Hippocampal formation (tissue), 2 donors: ENCODE measurements at regions not wholly inside any gene's neighbourhood (a gene's known extent, or its start where the extent isn't known, plus 50 kb on each side); places are given as distances from the start of the nearest gene placed in this dataset.
"Not testable (repeated sequence)": the region's sequence is repeated elsewhere in the genome, so short reads cannot be mapped to it uniquely, and the experiment has no call there.

Experiments used
- DNase-seq, 2 donors: peaks; one replicate each; lab custom pipeline; 2025; lab: John Stamatoyannopoulos, UW

DNA sequence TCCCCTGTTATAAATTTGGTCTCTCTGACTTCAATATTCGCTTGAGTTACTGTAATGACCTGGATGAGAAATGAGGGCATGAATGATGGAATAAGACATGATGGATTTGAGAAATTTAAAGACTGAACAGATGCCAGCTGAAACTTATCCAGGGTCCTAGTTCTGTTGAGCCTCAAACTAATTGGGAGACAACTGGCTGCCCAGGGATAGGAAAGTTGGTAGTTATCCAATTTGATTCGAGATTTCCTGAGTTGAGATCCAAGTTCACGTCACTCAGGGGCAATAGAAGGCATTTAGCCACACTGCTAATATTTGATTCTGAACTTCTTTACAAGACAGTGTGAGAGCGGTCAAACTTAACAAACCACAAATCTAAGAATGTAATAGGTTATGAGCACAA lies 159.0 kb upstream of the CXCL13 start:
- DNase-seq: no peak

GRCh38 chr4:77449171-77449570 lies 156.4 kb upstream of the CXCL13 start:
- no peak for DNase-seq

DNA sequence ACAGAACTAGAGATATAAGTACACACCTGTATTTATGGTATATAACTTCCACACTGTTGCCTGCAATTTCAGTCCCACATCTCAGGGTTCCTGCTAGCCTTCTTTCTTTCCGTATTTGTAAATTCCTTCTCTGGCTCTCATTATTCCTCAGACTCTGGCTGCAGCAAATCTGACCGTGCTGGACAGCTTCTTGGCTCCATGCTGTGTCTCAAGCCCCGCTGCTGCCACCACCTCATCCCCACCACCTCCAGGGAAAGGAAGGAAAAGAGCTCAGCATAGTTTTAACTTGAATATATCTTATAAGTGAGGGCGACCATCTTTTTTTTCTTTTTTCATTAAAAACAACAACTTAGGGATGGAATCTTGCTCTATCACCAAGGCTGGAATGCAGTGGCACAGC lies 155.6 kb upstream of the CXCL13 start:
- no peak for DNase-seq

DNA sequence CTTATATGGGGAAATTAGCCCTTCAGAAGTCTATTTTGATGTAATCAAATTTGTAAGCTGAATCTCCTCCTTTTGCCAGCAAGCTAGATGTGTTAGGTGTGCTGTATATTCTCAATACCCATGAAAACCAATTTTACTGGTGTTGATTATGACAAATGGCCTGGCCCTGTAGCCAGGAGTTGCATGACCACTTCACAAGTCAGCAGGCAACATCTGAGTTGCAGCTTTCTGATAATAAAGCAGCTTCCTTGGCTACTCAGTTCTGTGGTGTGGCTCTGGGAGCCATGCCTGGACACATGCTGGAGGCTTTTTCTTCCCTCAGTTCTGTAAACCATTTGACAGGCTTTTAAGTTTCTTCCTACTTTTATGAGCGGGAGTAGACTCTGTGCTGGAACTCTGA lies 154.1 kb upstream of the CXCL13 start:
- DNase-seq: no peak

DNA sequence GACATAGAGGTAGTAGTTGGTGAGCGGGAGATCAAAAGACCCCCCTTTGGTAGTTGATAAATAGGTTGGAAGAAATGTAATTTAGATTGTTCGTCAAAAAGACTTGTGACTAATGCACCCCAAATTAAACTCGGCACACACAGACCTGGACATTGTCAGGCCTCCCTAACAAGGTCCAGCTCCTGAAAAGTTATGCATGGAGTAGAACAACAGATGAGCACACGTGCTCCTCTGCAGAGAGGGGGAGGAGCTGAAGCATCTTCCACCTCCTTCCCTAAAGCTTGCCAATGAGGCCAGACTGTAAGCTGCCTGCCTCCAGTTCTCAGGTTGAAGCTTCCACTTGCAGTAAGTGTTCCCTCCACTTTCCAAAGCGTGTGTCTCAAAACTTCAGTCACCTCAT lies 153.5 kb upstream of the CXCL13 start:
- DNase-seq: not testable (repeated sequence)

DNA sequence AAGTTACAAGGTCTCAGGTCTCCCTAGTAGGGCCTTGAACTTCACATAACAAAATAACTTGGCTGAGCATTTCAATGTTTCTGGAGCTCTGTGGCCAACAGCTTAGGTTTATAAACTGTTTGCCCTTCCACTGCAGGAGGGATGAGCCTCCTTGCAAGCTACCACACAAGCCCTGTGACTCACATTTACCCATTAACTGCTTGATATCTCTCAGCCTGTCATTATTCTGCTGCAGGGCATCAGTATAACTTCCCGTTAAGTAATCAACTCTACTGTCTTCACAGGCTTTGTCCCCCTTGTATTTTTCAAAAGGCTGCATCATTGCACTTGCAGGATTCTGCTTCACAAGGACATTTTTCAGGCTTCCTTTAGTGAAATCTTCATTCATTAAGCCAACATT lies 151.7 kb upstream of the CXCL13 start:
- no peak for DNase-seq

DNA sequence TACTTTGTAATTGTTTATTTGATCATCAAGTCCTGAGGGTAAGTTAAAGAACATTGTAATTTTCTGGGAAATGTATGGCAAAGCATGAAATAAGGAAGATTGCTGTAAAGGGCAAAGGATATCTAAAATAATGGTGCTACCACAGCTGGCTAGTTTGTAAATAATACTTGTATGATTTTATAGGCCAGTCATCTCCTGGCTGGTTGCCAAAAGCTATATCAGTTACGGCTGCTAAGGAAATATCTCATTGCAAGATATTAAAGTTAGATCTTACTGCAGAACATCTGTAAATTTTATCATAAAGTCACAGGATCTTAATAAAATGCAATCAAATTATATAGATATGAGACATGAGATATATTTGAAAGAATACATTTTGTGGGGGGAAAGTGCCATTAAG lies 150.8 kb upstream of the CXCL13 start:
- no peak for DNase-seq

DNA sequence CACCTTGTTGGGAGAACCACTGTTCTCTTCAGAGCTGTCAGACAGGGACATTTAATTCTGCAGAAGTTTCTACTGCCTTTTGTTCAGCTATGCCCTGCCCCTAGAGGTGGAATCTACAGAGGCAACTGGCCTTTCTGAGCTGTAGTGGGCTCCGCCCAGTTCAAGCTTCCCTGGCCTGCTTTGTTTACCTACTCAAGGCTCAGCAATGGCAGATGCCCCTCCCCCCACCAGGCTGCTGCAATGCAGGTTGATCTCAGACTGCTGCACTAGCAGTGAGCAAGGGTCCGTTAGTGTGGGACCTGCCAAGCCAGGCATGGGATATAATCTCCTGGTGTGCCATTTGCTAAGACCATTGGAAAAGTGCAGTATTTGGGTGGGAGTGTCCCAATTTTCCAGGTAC lies 141.5 kb upstream of the CXCL13 start:
- DNase-seq: not testable (repeated sequence)

DNA sequence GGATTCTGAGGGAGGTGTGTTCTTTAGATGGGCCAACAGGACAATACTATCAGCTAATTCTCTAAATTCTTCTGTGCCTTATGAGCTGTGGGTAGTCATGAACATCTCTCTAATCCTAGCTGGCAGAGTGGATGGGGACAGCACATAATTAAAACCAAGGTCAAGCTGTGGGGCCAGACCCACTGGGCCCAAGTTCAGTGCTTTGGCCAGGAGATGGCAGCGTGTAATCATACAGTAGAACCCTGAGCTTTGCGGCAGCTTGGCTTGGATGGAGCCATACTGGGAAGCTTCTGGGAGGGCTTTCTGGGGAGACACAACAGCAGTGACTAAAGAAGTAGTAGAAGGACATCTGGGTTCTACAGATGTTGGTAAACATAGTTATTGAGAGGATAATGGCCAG lies 140.3 kb upstream of the CXCL13 start:
- DNase-seq: no peak

DNA sequence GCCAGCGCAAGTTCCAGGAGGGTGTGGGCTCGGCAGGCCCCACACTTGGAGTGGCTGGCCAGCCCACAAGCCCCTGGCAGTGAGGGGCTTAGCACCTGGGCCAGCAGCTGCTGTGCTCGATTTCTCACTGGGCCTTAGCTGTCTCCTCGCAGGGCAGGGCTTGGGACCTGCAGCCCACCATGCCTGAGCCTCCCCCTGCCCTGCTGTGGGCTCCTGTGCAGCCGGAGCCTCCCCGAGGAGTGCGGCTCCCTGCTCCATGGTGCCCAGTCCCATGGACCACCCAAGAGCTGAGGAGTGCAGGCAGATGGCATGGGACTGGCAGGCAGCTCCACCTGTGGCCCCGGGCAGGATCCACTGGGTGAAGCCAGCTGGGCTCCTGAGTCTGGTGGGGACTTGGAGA lies 139.2 kb upstream of the CXCL13 start:
- DNase-seq: no peak

GRCh38 chr4:77471821-77472495 lies 133.7 kb upstream of the CXCL13 start:
- no peak for DNase-seq

GRCh38 chr4:77473509-77473908 lies 132.1 kb upstream of the CXCL13 start:
- DNase-seq: no peak

- DNase-seq: no peak
Observed at GRCh38 chr4:77481856-77482255, 123.8 kb upstream of the CXCL13 start.

DNA sequence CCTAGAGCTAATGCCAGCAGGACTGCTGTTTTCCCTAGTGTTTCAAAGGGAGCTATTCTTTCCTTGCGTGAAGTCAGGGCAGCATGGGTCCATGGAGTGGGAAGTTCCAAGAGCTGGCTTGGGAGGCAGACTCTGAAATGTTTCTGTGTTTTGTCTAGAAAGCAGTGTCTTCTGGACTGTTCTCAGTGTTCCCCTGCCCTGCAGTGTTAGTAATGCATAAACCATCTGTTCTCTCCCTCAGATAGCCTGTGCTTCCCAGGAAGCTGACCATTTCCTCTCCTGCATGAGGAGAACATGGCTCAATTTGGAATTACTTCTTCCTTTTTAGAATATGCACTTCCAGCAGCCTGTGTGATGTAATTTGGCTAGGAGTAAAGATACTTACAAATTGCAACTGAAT lies 116.7 kb upstream of the CXCL13 start:
- no peak for DNase-seq

GRCh38 chr4:77493120-77493752 lies 112.4 kb upstream of the CXCL13 start:
- DNase-seq: no peak

DNA sequence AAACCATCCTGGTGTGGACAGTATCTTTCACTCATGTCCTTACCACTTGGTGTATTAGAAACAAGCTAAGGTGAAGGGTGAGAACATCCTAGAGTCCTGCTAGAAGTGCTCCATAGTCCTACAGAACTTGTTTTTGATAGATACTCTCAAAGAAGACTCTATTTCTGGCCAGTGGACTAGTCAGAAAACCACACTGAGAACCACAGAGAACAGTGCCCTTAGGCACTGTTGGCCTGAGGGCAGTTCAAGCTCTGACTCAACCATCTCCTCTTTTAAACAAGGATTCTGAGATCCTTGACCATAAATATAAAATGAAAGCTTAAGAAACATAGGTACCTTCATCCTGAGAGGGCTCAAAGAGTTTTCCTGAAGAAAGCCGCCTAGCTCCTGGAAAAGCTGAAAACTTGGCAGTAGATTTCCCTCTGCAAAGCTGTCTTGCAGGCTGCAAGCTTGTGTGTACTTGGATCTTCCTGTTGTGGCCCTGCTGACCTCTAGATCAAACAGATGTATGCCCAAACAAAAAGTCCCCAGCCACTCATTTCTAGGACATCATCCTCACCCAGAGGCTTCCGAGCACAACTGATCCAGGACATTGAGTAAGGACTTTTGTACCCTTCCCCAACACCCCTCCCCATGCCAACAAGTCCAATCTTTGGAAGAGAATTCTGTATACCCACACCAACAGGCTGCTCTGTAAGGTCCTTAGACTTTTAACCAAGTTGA lies 111.6 kb upstream of the CXCL13 start:
- no peak for DNase-seq

GRCh38 chr4:77496457-77496856 lies 109.2 kb upstream of the CXCL13 start:
- DNase-seq: no peak

- DNase-seq: no peak
Observed at GRCh38 chr4:77500801-77501200, 104.8 kb upstream of the CXCL13 start.

- DNase-seq: no peak
Observed at GRCh38 chr4:77501240-77501639, 104.4 kb upstream of the CXCL13 start.

- no peak for DNase-seq
Observed at GRCh38 chr4:77501851-77502250, 103.8 kb upstream of the CXCL13 start.

DNA sequence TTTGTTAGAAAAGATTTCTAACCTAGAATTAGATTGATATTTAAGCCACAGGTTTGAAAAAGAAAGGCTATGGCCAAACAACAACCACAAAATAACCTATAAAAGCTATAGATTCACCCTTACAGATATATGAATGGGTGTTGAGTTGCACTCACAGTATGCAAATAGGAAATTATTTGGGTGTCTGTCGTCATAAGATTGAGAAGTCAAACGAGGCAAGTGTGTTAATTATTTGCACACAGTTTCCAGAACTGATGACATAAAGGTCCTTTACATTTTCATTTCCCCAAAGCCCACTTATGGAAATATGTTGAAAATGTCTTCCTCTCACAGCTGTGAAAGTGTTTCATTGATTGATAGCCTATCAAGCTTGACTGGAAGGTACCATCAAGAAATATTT lies 101.2 kb upstream of the CXCL13 start:
- DNase-seq: no peak

- no peak for DNase-seq
Observed at GRCh38 chr4:77505275-77505957, 100.2 kb upstream of the CXCL13 start.

DNA sequence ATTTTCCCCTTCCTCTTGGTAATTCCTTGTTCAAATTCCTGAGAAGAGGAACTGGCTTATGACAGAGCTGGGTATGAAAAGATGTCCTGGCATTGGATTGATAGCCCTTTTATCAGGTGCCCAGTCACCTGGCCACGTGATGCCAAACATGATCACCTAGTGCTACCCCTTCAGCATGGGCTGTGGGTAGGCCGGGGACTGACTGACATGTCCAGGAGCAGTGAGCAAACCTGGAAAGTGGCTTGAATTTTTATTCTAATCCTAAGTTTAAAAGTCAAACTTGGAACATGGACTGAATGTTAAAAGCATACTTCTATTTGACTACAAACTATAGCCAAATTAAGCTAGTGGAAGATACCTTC lies 99.7 kb upstream of the CXCL13 start:
- no peak for DNase-seq
